Psoas muscle (tissue), 7 donors: ENCODE measurements at regions not wholly inside any gene's neighbourhood (a gene's known extent, or its start where the extent isn't known, plus 50 kb on each side); places are given as distances from the start of the nearest gene placed in this dataset.

Experiments used
- ATAC-seq, 4 donors: fragments of 200-7000 bp; cut with Tn5 transposase; one replicate each; pipeline ENCODE4 v1.9.1; 2020; ENCODE audit warnings: moderate library complexity in 3 of 4, mild to moderate bottlenecking in 2 of 4
- DNase-seq, 2 donors: peaks; one replicate each; pipeline ENCODE4 v3.0.0-alpha.2; 2020
- H3K27ac ChIP-seq: fragments of 200-600 bp; one replicate; pipeline ENCODE4 v1.8.0; 2022
- H3K27me3 ChIP-seq, 3 donors: fragments of 200-600 bp in 1 of 3; one replicate each; pipeline versions ENCODE4 v1.6.1 to v1.8.0; 2013 to 2022; ENCODE audit warnings: low read length in 2 of 3, mild to moderate bottlenecking in 2 of 3, moderate library complexity in 1 of 3; ENCODE audit not compliant: insufficient read depth in 3 of 3
- H3K36me3 ChIP-seq, 2 donors: fragments of 200-600 bp in 1 of 2; one replicate each; pipeline versions ENCODE4 v1.6.1 to v1.8.0; 2013 to 2022; ENCODE audit warnings: low read depth in 1 of 2, mild to moderate bottlenecking in 1 of 2, moderate library complexity in 1 of 2; ENCODE audit not compliant: insufficient read depth in 1 of 2
- H3K4me1 ChIP-seq: fragments of 200-600 bp; one replicate; pipeline ENCODE4 v1.8.0; 2022
- H3K4me3 ChIP-seq: fragments of 200-600 bp; one replicate; pipeline ENCODE4 v1.8.0; 2022; ENCODE audit warnings: mild to moderate bottlenecking
- H3K9me3 ChIP-seq: fragments of 200-600 bp; one replicate; pipeline ENCODE4 v1.8.0; 2022
- WGBS, 3 donors: extraction: QIAGEN DNeasy Blood & Tissue Kit; methylation state at CpG; one replicate each; pipeline versions ENCODE4 v1.1.6 to v1.1.7; 2013; 5-methylcytosine and 5-hydroxymethylcytosine counted together
- intact Hi-C, 2 donors: fragments of 100-400 bp; cut with DNase I; formaldehyde crosslinking; loops; one replicate each; pipeline versions ENCODE4 v1.11.0 to v1.14.2; 2022
- TF ChIP-seq, protein P1 (sequence below): fragments of 200-600 bp; IDR thresholded peaks from one replicate; pipeline ENCODE4 v1.8.0; 2022; ENCODE audit warnings: antibody characterized with exemption
- donor health status: healthy with polysubstance abuse.
- donor health status: DM: no; HTN: no; CAD: no; lungs with moderate emphysema.
- donor health status: Bipolar disorder and iron deficiency.
- donor health status: healthy.
- donor health status: DM: yes; HTN: yes; CAD: no.
- donor health status: DM: no; HTN: no; CAD: no.
- donor health status: DM: yes; HTN: yes; CAD: no.

DNA sequence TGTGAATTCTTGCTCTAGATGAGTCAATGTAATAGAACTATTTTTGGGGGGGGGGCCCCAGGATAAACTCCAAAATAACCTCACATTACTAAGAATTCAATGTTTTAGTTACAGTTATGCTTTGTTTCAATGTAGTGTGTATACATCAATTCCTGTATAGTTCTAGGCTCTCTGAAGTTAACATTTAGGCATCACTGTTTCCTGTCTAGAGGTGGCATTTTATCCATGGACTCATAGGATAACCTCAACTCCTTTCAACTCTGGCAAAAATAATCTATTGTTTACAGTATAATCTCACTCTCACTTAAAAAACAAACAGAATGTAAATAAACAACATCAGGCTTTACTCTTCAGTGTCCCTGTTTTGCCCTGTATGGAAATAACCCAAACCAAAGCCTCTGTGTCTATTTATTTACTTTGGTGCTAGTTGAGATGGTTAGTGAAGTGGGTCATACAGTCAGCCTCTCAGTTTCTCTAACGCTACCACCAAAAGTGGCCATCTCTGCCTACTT is 79.3 kb upstream of the MMADHC start:
- H3K4me1 ChIP-seq, result no peaks in the 10 kb centered on the region
- H3K27ac ChIP-seq, result no peak overlapping the region
- no peak for ATAC-seq
- no peaks in the 10 kb centered on the region for H3K27me3 ChIP-seq
- no peak for DNase-seq
- intact Hi-C loops, result no loop called here
- TF ChIP-seq, protein P1, sequence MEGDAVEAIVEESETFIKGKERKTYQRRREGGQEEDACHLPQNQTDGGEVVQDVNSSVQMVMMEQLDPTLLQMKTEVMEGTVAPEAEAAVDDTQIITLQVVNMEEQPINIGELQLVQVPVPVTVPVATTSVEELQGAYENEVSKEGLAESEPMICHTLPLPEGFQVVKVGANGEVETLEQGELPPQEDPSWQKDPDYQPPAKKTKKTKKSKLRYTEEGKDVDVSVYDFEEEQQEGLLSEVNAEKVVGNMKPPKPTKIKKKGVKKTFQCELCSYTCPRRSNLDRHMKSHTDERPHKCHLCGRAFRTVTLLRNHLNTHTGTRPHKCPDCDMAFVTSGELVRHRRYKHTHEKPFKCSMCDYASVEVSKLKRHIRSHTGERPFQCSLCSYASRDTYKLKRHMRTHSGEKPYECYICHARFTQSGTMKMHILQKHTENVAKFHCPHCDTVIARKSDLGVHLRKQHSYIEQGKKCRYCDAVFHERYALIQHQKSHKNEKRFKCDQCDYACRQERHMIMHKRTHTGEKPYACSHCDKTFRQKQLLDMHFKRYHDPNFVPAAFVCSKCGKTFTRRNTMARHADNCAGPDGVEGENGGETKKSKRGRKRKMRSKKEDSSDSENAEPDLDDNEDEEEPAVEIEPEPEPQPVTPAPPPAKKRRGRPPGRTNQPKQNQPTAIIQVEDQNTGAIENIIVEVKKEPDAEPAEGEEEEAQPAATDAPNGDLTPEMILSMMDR, result no peak
- H3K4me3 ChIP-seq, result no peak overlapping the region
- no peaks in the 10 kb centered on the region for H3K36me3 ChIP-seq
- WGBS, 3 donors, result 94 to 97% (median 95%) methylated on average over 1 of the region's 1 CpG
- H3K9me3 ChIP-seq, result no peaks in the 10 kb centered on the region

DNA sequence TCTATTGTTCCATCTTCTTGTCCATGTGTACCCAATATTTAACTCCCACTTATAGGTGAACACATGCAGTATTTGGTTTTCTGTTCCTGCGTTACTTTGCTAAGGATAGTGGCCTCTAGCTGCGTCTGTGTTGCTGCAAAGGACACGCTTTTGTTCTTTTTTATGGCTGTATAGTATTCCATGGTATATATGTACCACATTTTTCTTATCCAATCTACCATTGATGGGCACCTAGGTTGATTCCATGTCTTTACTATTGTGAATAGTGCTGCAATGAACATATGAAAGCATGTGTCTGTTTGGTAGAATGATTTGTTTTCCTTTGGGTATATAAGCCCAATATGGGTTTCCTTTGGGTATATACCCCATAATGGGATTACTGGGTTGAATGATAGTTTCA is 77.3 kb upstream of the MMADHC start:
- DNase-seq (no peak), ATAC-seq (no peak)
- TF ChIP-seq, protein P1, result no peak
- 94 to 97% (median 96%) methylated on average over 3 of the region's 3 CpGs for WGBS, 3 donors
- intact Hi-C loops, result no loop called here
- Histone ChIP-seq H3K4me3 (no peak overlapping the region), H3K27me3 (no peaks in the 10 kb centered on the region), H3K27ac (no peak overlapping the region), H3K9me3 (no peaks in the 10 kb centered on the region), H3K36me3 (no peaks in the 10 kb centered on the region), H3K4me1 (no peaks in the 10 kb centered on the region)

DNA sequence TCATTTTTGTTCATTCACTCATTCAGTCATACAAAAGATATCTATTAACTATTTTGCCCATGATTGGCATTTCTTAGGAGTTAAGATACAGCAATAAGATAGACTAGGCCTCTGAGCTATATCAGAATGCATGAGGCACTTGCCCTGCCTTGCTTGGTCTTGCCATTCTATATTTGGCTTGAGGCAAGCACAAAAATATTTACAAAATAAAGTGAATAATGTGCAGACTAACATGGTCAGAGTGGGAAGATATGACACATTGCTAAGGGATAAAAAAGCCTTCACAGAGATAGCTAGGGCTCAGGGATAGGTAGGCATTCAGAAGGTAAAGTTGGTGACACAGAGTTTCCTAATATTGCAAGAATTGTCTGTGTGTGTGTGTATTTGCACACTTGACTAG is 75.0 kb upstream of the MMADHC start:
- Histone ChIP-seq H3K27me3 (no peaks in the 10 kb centered on the region), H3K36me3 (no peaks in the 10 kb centered on the region), H3K9me3 (no peaks in the 10 kb centered on the region), H3K4me3 (no peak overlapping the region), H3K27ac (no peak overlapping the region), H3K4me1 (no peaks in the 10 kb centered on the region)
- DNase-seq (no peak), ATAC-seq (no peak)
- intact Hi-C loops, result no loop called here
- TF ChIP-seq, protein P1, result no peak

DNA sequence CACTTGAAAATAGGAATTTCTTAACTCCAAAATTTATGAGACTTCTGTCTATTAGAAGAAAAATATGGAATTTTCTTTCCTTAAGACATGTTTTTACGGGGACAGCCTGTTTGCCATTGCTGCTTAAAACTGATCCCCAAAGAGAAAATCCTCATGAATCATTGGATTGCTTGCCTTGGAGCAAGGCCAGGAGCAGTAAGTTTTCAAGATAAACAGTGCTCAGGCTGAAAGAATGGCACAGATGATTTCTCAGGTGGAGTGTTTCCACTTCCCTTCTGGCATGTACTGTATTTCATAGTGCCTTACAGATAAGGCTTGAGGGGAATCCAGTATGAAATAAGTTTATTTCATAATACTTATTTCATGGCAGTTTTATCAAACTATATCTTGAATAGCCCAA is 74.3 kb upstream of the MMADHC start:
- DNase-seq, result no peak
- H3K36me3 ChIP-seq, result no peaks in the 10 kb centered on the region
- no peak for ATAC-seq
- H3K27me3 ChIP-seq, result no peaks in the 10 kb centered on the region
- H3K27ac ChIP-seq, result no peak overlapping the region
- no peaks in the 10 kb centered on the region for H3K9me3 ChIP-seq
- intact Hi-C loops, result no loop called here
- H3K4me1 ChIP-seq, result no peaks in the 10 kb centered on the region
- no peak overlapping the region for H3K4me3 ChIP-seq
- TF ChIP-seq, protein P1, result no peak
- 41 to 45% (median 42%) methylated on average over 1 of the region's 1 CpG for WGBS, 3 donors

DNA sequence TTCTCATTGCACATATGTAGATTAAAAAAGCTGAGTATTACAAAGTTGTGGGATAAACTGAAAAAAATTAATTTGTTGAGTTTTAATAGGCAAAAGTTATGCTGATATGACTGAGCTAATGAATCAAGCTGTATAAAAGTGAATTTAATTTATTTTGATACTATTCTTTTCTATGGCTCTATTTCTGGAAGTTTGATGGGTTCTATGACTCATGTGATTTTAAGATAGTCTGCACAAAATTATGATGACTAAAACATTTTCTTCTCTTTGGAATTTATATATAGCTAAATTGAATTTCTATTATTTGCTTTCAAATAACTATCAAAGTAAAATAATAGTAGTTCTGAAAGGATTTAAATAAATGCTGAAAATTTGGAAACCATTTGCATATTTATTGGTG is 71.0 kb upstream of the MMADHC start:
- TF ChIP-seq, protein P1, result no peak
- intact Hi-C loops, result no loop called here
- DNase-seq, result no peak
- Histone ChIP-seq H3K27ac (no peak overlapping the region), H3K4me3 (no peak overlapping the region), H3K4me1 (no peaks in the 10 kb centered on the region), H3K36me3 (no peaks in the 10 kb centered on the region), H3K27me3 (no peaks in the 10 kb centered on the region), H3K9me3 (no peaks in the 10 kb centered on the region)
- no peak for ATAC-seq
